ENCODE measurements at regions not wholly inside any gene's neighbourhood (a gene's known extent, or its start where the extent isn't known, plus 50 kb on each side); places are given as distances from the start of the nearest gene placed in this dataset.

GRCh38 chr15:83362706-83363105 is 78.2 kb upstream of the BNC1 start:
- TF ChIP-seq, protein P1, sequence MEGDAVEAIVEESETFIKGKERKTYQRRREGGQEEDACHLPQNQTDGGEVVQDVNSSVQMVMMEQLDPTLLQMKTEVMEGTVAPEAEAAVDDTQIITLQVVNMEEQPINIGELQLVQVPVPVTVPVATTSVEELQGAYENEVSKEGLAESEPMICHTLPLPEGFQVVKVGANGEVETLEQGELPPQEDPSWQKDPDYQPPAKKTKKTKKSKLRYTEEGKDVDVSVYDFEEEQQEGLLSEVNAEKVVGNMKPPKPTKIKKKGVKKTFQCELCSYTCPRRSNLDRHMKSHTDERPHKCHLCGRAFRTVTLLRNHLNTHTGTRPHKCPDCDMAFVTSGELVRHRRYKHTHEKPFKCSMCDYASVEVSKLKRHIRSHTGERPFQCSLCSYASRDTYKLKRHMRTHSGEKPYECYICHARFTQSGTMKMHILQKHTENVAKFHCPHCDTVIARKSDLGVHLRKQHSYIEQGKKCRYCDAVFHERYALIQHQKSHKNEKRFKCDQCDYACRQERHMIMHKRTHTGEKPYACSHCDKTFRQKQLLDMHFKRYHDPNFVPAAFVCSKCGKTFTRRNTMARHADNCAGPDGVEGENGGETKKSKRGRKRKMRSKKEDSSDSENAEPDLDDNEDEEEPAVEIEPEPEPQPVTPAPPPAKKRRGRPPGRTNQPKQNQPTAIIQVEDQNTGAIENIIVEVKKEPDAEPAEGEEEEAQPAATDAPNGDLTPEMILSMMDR (conservative IDR thresholded peaks at IDR 0.05 in 1 of 2, IDR thresholded peaks at IDR 0.05 in 1 of 2; ENCODE audit: low read depth in 1 of 2, low read length in 2 of 2), result no peak
- no peak for TF ChIP-seq EZH2 (IDR thresholded peaks at IDR 0.05; ENCODE audit: low read length, missing control alignments)

All from fibroblast of lung (primary cell).